ENCODE measurements at regions not wholly inside any gene's neighbourhood (a gene's known extent, or its start where the extent isn't known, plus 50 kb on each side); places are given as distances from the start of the nearest gene placed in this dataset.

DNA sequence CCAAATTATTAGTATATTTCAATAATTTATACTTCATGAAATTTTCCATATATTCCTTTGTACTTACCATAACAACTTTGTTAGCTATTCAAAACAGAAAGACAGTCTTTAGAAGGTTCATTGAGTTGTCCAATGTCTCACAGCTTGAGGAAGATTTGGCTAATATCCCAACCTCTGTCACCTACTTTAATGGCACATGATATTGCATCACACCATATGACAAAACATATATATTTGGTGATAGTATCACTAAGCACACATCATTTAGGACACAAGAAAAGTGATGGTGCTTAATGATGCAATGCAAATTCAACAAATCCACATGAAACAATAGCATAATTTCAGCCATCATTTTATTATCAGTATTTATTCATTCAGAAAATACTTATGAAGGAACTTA, 122.0 kb upstream of the BRINP3 start:
- no peak for TF ChIP-seq CTCF (IDR thresholded peaks at IDR 0.05; ENCODE audit: unreplicated experiment)
- Mint-ChIP-seq H3K36me3 (no peaks in the 10 kb centered on the region), H3K4me1 (peaks cover 8% of the 10 kb centered on the region), H3K4me3 (no peak overlapping the region), H3K9me3 (no peaks in the 10 kb centered on the region), H3K27ac (no peak overlapping the region), H3K27me3 (ENCODE audit: low read depth) (peaks cover 3% of the 10 kb centered on the region)
- DNase-seq (ENCODE audit: low spot score in 2 of 2, unreplicated experiment in 2 of 2): no peak

GRCh38 chr1:190602325-190602724, 124.7 kb upstream of the BRINP3 start:
- no peaks in the 10 kb centered on the region for H3K27me3 Mint-ChIP-seq (ENCODE audit: low read depth)

DNA sequence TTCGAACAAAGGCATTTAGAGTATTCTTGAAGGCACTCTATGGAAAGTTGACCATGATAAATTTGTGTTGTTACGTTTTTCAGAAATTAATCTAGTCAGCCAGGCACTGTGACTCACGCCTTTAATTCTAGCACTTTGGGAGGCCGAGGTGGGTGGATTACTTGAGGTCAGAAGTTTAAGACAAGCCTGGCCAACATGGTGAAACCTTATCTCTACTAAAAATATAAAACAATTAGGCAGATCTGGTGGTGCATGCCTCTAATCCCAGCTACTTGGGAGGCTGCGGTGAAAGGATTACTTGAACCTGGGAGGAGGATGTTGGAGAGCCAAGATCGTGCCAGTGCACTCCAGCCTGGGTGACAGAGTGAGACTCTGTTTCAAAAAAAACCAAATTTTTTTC, 130.6 kb upstream of the BRINP3 start:
- no peaks in the 10 kb centered on the region for H3K36me3 Mint-ChIP-seq
- no peak for DNase-seq (ENCODE audit: low spot score in 2 of 2, unreplicated experiment in 2 of 2)
- H3K9me3 Mint-ChIP-seq: no peaks in the 10 kb centered on the region
- H3K27ac Mint-ChIP-seq: no peak overlapping the region
- H3K4me3 Mint-ChIP-seq: no peak overlapping the region
- H3K27me3 Mint-ChIP-seq (ENCODE audit: low read depth): peaks cover 3% of the 10 kb centered on the region
- H3K4me1 Mint-ChIP-seq: no peaks in the 10 kb centered on the region
- TF ChIP-seq CTCF (IDR thresholded peaks at IDR 0.05; ENCODE audit: unreplicated experiment): no peak

More at GRCh38 chr1:190602325-190602724, 124.7 kb upstream of the BRINP3 start:
- H3K4me3 Mint-ChIP-seq: no peak overlapping the region
- H3K4me1 Mint-ChIP-seq: peaks cover under 1% of the 10 kb centered on the region
- H3K36me3 Mint-ChIP-seq: no peaks in the 10 kb centered on the region
- no peaks in the 10 kb centered on the region for H3K9me3 Mint-ChIP-seq
- no peak for DNase-seq (ENCODE audit: low spot score in 2 of 2, unreplicated experiment in 2 of 2)
- no peak overlapping the region for H3K27ac Mint-ChIP-seq
- TF ChIP-seq CTCF (IDR thresholded peaks at IDR 0.05; ENCODE audit: unreplicated experiment): no peak

DNA sequence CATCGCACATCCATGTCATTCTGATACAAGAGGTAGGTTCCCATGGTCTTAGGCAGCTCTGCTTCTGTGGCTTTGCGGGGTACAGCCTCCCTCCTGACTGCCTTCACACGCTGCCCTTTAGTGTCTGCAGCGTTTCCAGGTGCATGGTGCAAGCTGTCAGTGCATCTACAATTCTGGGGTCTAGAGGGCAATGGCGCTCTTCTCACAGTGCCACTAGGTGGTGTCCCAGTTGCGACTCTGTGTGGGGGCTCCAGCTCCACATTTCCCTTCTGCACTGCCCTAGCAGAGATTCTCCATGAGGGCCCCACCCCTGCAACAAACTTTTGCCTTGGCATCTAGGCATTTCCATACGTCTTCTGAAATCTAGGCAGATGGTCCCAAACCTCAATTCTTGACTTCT, 138.2 kb upstream of the BRINP3 start:
- Mint-ChIP-seq H3K27me3 (ENCODE audit: low read depth) (no peaks in the 10 kb centered on the region), H3K4me1 (no peaks in the 10 kb centered on the region), H3K36me3 (no peaks in the 10 kb centered on the region), H3K4me3 (no peak overlapping the region), H3K27ac (no peak overlapping the region), H3K9me3 (peaks cover 8% of the 10 kb centered on the region)
- DNase-seq (ENCODE audit: low spot score in 2 of 2, unreplicated experiment in 2 of 2): no peak
- TF ChIP-seq CTCF (IDR thresholded peaks at IDR 0.05; ENCODE audit: unreplicated experiment): no peak

DNA sequence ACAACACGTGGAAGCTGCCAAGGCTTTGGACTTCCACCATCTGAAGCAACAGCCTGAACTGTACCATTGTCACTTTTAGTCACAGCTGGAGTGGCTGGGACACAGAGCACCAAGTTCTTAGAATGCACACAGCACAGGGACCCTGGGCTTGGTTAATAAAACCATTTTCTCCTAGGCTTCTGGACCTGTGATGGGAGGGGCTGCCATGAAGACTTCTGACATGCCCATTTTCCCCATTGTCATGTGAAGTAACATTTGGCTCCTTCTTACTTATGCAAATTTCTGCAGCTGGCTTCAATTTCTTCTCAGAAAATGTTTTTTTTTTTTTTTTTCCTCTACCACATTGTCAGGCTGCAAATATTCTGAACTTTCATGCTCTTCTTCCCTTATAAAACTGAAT, 138.6 kb upstream of the BRINP3 start:
- Mint-ChIP-seq H3K4me3 (no peak overlapping the region), H3K27ac (no peak overlapping the region), H3K9me3 (peaks cover 8% of the 10 kb centered on the region), H3K27me3 (ENCODE audit: low read depth) (no peaks in the 10 kb centered on the region), H3K4me1 (no peaks in the 10 kb centered on the region), H3K36me3 (no peaks in the 10 kb centered on the region)
- TF ChIP-seq CTCF (IDR thresholded peaks at IDR 0.05; ENCODE audit: unreplicated experiment): no peak
- no peak for DNase-seq (ENCODE audit: low spot score in 2 of 2, unreplicated experiment in 2 of 2)

DNA sequence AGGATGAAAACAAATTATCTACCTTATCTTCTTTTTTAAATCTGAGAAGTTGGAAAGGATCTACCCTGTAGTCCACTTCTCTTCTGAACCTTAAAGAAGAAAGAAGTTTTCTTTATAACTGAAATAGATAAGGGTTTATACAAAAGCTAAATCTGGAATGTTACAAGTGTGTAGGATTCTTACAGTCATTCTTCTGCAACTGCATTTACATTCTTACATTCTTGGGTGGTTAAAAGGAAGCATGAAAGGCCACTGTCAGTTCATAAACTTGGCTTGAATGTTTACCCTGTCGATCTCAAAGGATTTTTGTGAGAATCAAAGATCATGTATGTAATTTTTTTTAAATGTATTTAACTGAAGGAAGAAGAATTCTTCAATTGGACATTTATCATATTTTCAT, 142.1 kb upstream of the BRINP3 start:
- no peak for DNase-seq (ENCODE audit: low spot score in 2 of 2, unreplicated experiment in 2 of 2)
- Mint-ChIP-seq H3K27ac (no peak overlapping the region), H3K9me3 (peaks cover 8% of the 10 kb centered on the region), H3K4me1 (no peaks in the 10 kb centered on the region), H3K27me3 (ENCODE audit: low read depth) (no peaks in the 10 kb centered on the region), H3K36me3 (no peaks in the 10 kb centered on the region), H3K4me3 (no peak overlapping the region)
- TF ChIP-seq CTCF (IDR thresholded peaks at IDR 0.05; ENCODE audit: unreplicated experiment): no peak
